SK-N-MC (cell line): ENCODE measurements at regions not wholly inside any gene's neighbourhood (a gene's known extent, or its start where the extent isn't known, plus 50 kb on each side); places are given as distances from the start of the nearest gene placed in this dataset.

Experiments used
- DNase-seq: peaks from one replicate; pipeline ENCODE4 v3.0.0-alpha.2; 2011; ENCODE audit warnings: low read depth, low spot score
- H3K27ac ChIP-seq: fragments of 200-600 bp; sonication (generic); 2 replicates; pipeline ENCODE4 v1.5.1; 2016; ENCODE audit warnings: mixed run types
- H3K36me3 ChIP-seq: fragments of 200-600 bp; sonication (generic); 2 replicates; pipeline ENCODE4 v1.6.1; 2017; ENCODE audit warnings: antibody characterized with exemption, low read length, mixed read lengths; ENCODE audit not compliant: insufficient read depth
- H3K4me3 ChIP-seq: fragments of 200-600 bp; sonication (generic); 2 replicates; pipeline ENCODE4 v1.5.1; 2016
- H3K9ac ChIP-seq: fragments of 200-600 bp; sonication (generic); 2 replicates; pipeline ENCODE4 v1.8.0; 2017; ENCODE audit warnings: mixed run types, mixed read lengths; ENCODE audit not compliant: insufficient read length
- H3K9me3 ChIP-seq: fragments of 200-600 bp; sonication (generic); 2 replicates; pipeline ENCODE4 v1.6.1; 2017; ENCODE audit warnings: low read depth, mild to moderate bottlenecking, antibody characterized with exemption, low read length, moderate library complexity, mixed read lengths
- EZH2 ChIP-seq: fragments of 200-600 bp; sonication (generic); IDR thresholded peaks from one replicate; pipeline ENCODE4 v1.6.1; 2017; ENCODE audit warnings: antibody characterized with exemption
- FOXP2 ChIP-seq: optimal IDR thresholded peaks from 2 replicates; pipeline ENCODE3; 2011; ENCODE audit warnings: mild to moderate bottlenecking, moderate library complexity; ENCODE audit not compliant: insufficient read depth; ENCODE audit errors: extremely low read length, control extremely low read depth
- POLR2AphosphoS5 ChIP-seq: IDR thresholded peaks from 2 replicates; pipeline ENCODE4 v1.6.1; 2012; ENCODE audit warnings: mild to moderate bottlenecking, low read depth, low read length, borderline replicate concordance

DNA sequence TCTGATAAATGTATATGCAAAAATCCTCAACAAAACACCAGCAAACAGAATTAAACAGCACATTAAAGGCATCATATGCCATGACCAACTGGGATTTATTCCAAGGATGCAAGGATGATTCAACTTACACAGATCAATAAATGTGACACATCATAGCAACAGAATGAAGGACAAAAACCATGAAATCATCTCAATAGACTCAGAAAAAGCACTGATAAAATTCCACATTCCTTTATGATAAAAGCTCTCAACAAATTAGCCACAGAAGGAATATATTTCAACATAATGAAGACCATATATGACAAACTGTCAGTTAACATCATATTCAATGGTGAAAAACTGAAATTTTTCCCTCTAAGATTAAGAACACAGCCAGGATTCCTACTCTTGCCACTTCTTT, 691.6 kb downstream of the DIAPH3 start:
- Histone ChIP-seq H3K36me3 (no peaks in the 10 kb centered on the region), H3K27ac (no peak overlapping the region), H3K4me3 (no peak overlapping the region), H3K9me3 (no peaks in the 10 kb centered on the region), H3K9ac (no peak overlapping the region)
- no peak for TF ChIP-seq EZH2
- DNase-seq = no peak

DNA sequence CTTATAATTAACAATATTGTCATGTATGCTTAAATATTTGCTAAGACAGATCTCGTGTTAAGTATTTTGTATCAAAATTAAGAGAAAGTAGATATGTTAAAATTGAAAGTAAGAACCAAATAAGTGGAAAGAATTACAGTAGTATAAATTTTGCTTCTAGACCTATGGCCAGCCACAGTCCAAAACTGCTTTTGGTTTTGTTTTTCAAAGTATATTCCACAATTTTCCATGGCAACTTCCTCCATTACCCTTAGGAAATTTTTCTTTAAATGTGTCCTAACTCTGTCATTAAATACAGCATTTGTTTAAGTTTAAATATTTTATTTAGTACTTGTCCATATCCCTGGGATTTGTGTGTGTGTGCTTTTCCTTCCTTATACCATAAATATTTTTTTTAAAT, 689.0 kb downstream of the DIAPH3 start:
- no peak for DNase-seq
- Histone ChIP-seq H3K27ac (no peak overlapping the region), H3K36me3 (no peaks in the 10 kb centered on the region), H3K9ac (no peak overlapping the region), H3K9me3 (no peaks in the 10 kb centered on the region), H3K4me3 (no peak overlapping the region)
- TF ChIP-seq EZH2 = no peak
- no peak for TF ChIP-seq FOXP2
- TF ChIP-seq POLR2AphosphoS5 = no peak

DNA sequence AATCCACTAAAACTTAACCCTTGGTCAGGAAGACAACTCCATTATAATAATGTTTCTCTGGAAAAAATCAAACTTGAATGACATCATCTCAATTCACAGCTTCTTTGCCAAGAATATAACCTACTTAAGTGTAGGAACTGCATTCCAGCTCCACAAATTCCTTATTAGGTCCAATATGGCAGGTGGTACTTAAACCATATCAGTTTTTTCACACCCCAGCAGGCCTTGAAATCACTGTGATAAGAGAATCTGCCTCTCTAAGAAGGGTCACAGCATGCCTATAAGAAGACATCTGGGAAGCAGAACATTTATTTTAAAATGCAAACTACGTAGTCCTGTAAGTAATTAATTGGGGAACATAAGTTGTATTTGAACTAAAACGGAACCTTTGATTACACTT, 687.8 kb downstream of the DIAPH3 start:
- DNase-seq = no peak
- Histone ChIP-seq H3K27ac (no peak overlapping the region), H3K9ac (no peak overlapping the region), H3K9me3 (no peaks in the 10 kb centered on the region), H3K4me3 (no peak overlapping the region), H3K36me3 (no peaks in the 10 kb centered on the region)
- TF ChIP-seq POLR2AphosphoS5 (no peak), EZH2 (no peak), FOXP2 (no peak)

GRCh38 chr13:59476366-59476765, 687.4 kb downstream of the DIAPH3 start:
- H3K4me3 ChIP-seq = no peak overlapping the region
- TF ChIP-seq POLR2AphosphoS5 (no peak), EZH2 (no peak), FOXP2 (no peak)
- H3K36me3 ChIP-seq = no peaks in the 10 kb centered on the region
- H3K9me3 ChIP-seq = no peaks in the 10 kb centered on the region
- DNase-seq = no peak
- H3K9ac ChIP-seq = no peak overlapping the region
- no peak overlapping the region for H3K27ac ChIP-seq

- no peak for DNase-seq
- H3K4me3 ChIP-seq = no peak overlapping the region
- H3K9ac ChIP-seq = no peak overlapping the region
- TF ChIP-seq EZH2 = no peak
- no peak for TF ChIP-seq FOXP2
- TF ChIP-seq POLR2AphosphoS5 = no peak
- no peaks in the 10 kb centered on the region for H3K36me3 ChIP-seq
- H3K9me3 ChIP-seq = no peaks in the 10 kb centered on the region
- no peak overlapping the region for H3K27ac ChIP-seq
These were observed 686.7 kb downstream of the DIAPH3 start for GRCh38 chr13:59477011-59477410.

GRCh38 chr13:59478908-59479307, 684.8 kb downstream of the DIAPH3 start:
- TF ChIP-seq FOXP2 = no peak
- peak; percentile 28; the same call in 1 of the 2 replicates for TF ChIP-seq POLR2AphosphoS5
- no peak for DNase-seq
- no peak overlapping the region for H3K27ac ChIP-seq

DNA sequence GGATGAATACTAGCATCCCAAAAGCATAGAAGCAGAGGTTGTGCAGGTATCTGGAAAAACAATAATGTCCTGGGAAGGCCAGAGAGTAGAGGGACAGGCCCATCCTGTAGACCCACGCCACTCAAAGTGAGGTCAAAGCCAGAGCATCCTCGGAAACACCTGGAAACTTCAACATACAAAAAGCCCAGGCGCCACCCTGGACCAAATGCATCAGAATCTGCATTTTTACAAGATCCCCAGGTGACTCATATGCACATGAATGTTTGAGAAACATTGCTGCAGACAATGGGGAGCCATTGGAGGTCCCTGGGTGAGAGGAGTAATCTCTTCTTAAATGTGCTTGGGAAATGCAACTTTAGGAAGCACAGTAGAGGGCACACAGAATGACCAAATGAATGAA, 684.1 kb downstream of the DIAPH3 start:
- Histone ChIP-seq H3K27ac (no peak overlapping the region), H3K9ac (no peak overlapping the region), H3K9me3 (no peaks in the 10 kb centered on the region), H3K4me3 (no peak overlapping the region), H3K36me3 (no peaks in the 10 kb centered on the region)
- TF ChIP-seq FOXP2 (no peak), POLR2AphosphoS5 (no peak), EZH2 (no peak)
- DNase-seq = no peak

More at GRCh38 chr13:59478908-59479307, 684.8 kb downstream of the DIAPH3 start:
- no peaks in the 10 kb centered on the region for H3K36me3 ChIP-seq
- H3K9me3 ChIP-seq = no peaks in the 10 kb centered on the region
- H3K9ac ChIP-seq = no peak overlapping the region
- H3K4me3 ChIP-seq = peak overlapping the region; percentile 61

- no peak overlapping the region for H3K27ac ChIP-seq
These were observed 683.1 kb downstream of the DIAPH3 start for GRCh38 chr13:59480396-59481259.

DNA sequence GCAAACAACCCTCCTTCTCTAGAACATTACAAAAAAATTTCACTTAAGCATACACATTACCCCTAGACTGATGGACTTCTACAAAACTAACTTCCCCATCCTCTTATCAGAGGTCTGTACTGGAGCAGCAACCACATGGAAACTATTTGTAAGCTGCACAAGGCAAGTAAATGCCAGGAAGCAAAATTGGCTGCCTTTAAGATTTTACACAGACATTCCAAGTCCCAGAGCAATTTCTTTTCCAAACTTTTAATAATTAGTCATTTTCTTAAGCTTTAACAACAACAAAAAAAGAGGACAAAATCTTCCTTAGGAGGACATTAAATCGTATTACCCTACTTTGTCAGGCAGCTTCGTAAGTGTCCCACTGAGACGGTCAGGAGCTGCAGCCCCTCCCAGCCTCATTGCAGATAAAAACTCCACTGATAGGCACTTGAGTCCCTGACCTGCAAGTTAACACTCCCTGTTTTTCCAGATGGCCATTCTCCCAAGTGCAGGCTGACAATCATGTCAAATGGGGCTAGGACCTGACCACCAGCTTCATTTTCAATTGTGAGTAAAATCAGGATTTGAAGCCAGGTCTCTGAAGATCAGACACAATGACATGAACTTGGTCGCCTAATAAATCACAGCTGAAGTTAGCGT, 680.1 kb downstream of the DIAPH3 start:
- peak overlapping the region; percentile 57 for H3K4me3 ChIP-seq
- H3K9ac ChIP-seq = no peak overlapping the region
- H3K27ac ChIP-seq = no peak overlapping the region
- no peaks in the 10 kb centered on the region for H3K36me3 ChIP-seq
- TF ChIP-seq POLR2AphosphoS5 (no peak), FOXP2 (no peak), EZH2 (no peak)
- DNase-seq = no peak
- no peaks in the 10 kb centered on the region for H3K9me3 ChIP-seq

More at GRCh38 chr13:59480396-59481259, 683.1 kb downstream of the DIAPH3 start:
- H3K9me3 ChIP-seq = no peaks in the 10 kb centered on the region
- no peak for DNase-seq
- no peaks in the 10 kb centered on the region for H3K36me3 ChIP-seq
- no peak overlapping the region for H3K9ac ChIP-seq
- H3K4me3 ChIP-seq = no peak overlapping the region
- no peak for TF ChIP-seq FOXP2
- no peak; the same call in 1 of the 2 replicates for TF ChIP-seq POLR2AphosphoS5
- no peak for TF ChIP-seq EZH2
